Activated T-cell treated with anti-CD3 and anti-CD28 coated beads for 4 hours (primary cell): ENCODE measurements at regions not wholly inside any gene's neighbourhood (a gene's known extent, or its start where the extent isn't known, plus 50 kb on each side); places are given as distances from the start of the nearest gene placed in this dataset.
"Not testable (repeated sequence)": the region's sequence is repeated elsewhere in the genome, so short reads cannot be mapped to it uniquely, and the experiment has no call there.

Experiments used
- DNase-seq: peaks from one replicate; pipeline ENCODE4 v3.0.0-alpha.2; 2020

GRCh38 chr13:18618442-18618841 is 563.2 kb downstream of the TUBA3C start:
- DNase-seq = not testable (repeated sequence)

GRCh38 chr13:18610476-18610875 is 571.1 kb downstream of the TUBA3C start:
- not testable (repeated sequence) for DNase-seq

- not testable (repeated sequence) for DNase-seq
Observed at GRCh38 chr13:18609371-18609770, 572.3 kb downstream of the TUBA3C start.

GRCh38 chr13:18608851-18609250 is 572.8 kb downstream of the TUBA3C start:
- DNase-seq = not testable (repeated sequence)

- not testable (repeated sequence) for DNase-seq
Observed at GRCh38 chr13:18600366-18600765, 581.3 kb downstream of the TUBA3C start.

- DNase-seq = not testable (repeated sequence)
Observed at GRCh38 chr13:18599791-18600211, 581.8 kb downstream of the TUBA3C start.

- not testable (repeated sequence) for DNase-seq
Observed at GRCh38 chr13:18598543-18598942, 583.1 kb downstream of the TUBA3C start.

GRCh38 chr13:18597940-18598339 is 583.7 kb downstream of the TUBA3C start:
- not testable (repeated sequence) for DNase-seq

GRCh38 chr13:18577103-18577502 is 604.5 kb downstream of the TUBA3C start:
- not testable (repeated sequence) for DNase-seq

GRCh38 chr13:18567890-18568289 is 613.7 kb downstream of the TUBA3C start:
- not testable (repeated sequence) for DNase-seq
